B cell (primary cell): ENCODE measurements at regions not wholly inside any gene's neighbourhood (a gene's known extent, or its start where the extent isn't known, plus 50 kb on each side); places are given as distances from the start of the nearest gene placed in this dataset.

Experiments
- ATAC-seq: fragments of 200-7000 bp; cut with Tn5 transposase; one replicate; pipeline ENCODE4 v1.10.0; 2021; ENCODE audit warnings: low read depth, mild to moderate bottlenecking, moderate number of reproducible peaks, moderate library complexity
- CTCF ChIA-PET: fragments of 350-600 bp; sonication (Branson Sonifier 250); formaldehyde crosslinking; loops from one replicate; lab custom pipeline; 2021; ENCODE audit warnings: antibody characterized with exemption, inconsistent platforms; lab: Charles Lee
- POLR2A ChIA-PET: fragments of 350-600 bp; sonication (Branson Sonifier 250); formaldehyde crosslinking; loops from one replicate; lab custom pipeline; 2021; ENCODE audit warnings: antibody characterized with exemption; lab: Charles Lee
- DNase-seq: peaks from one replicate; pipeline ENCODE4 v3.0.0; 2013
- H2AFZ ChIP-seq: 2 replicates; pipeline ENCODE4 v1.6.1; 2012; ENCODE audit warnings: mild to moderate bottlenecking, low read depth, low read length; ENCODE audit not compliant: insufficient read depth, poor library complexity, severe bottlenecking
- H3K27ac ChIP-seq, 2 donors: 1 replicate in 1 of 2; 2 replicates in 1 of 2; pipeline ENCODE4 v1.5.1; 2012 to 2013; ENCODE audit warnings: low read length in 2 of 2, mild to moderate bottlenecking in 2 of 2, moderate library complexity in 1 of 2
- H3K27me3 ChIP-seq, 4 experiments: fragments of 200-600 bp in 1 of 4; sonication (generic) in 1 of 4; replicated peaks in 1 of 4; 1 replicate in 2 of 4; 2 replicates in 2 of 4; pipeline versions ENCODE4 v1.6.1 to v1.7.0; 2013 to 2016; ENCODE audit warnings: low read length in 3 of 4, mild to moderate bottlenecking in 2 of 4, mixed read lengths in 1 of 4, moderate library complexity in 1 of 4; ENCODE audit not compliant: insufficient read depth in 4 of 4, control insufficient read depth in 3 of 4; ENCODE audit errors: control extremely low read depth in 1 of 4
- H3K36me3 ChIP-seq, 2 experiments: replicated peaks in 1 of 2; 1 replicate in 1 of 2; 2 replicates in 1 of 2; pipeline versions ENCODE4 v1.6.1 to v1.7.1; 2013; ENCODE audit warnings: low read length in 1 of 2; ENCODE audit not compliant: insufficient read depth in 2 of 2, control insufficient read depth in 1 of 2; ENCODE audit errors: control extremely low read depth in 1 of 2, extremely low read depth in 1 of 2
- H3K4me1 ChIP-seq, 2 donors: fragments of 200-600 bp in 1 of 2; sonication (generic) in 1 of 2; 1 replicate in 1 of 2; 2 replicates in 1 of 2; pipeline versions ENCODE4 v1.5.1 to v1.6.1; 2013 to 2017; ENCODE audit warnings: low read length in 2 of 2; ENCODE audit not compliant: control insufficient read depth in 2 of 2, insufficient read depth in 2 of 2
- H3K4me2 ChIP-seq: replicated peaks from 2 replicates; pipeline ENCODE3; 2012; ENCODE audit warnings: mild to moderate bottlenecking, low read depth, low read length; ENCODE audit not compliant: poor library complexity, severe bottlenecking
- H3K4me3 ChIP-seq, 5 experiments: fragments of 200-600 bp in 1 of 5; sonication (generic) in 1 of 5; 1 replicate in 3 of 5; 2 replicates in 2 of 5; pipeline versions ENCODE4 v1.5.1 to v1.7.0; 2011 to 2016; ENCODE audit warnings: low read length in 4 of 5, mild to moderate bottlenecking in 4 of 5, low read depth in 2 of 5, control low read depth in 1 of 5, moderate library complexity in 1 of 5; ENCODE audit not compliant: insufficient read depth in 1 of 5; ENCODE audit errors: control extremely low read depth in 1 of 5, extremely low read depth in 1 of 5
- H3K79me2 ChIP-seq: fragments of 200-600 bp; sonication (generic); one replicate; pipeline ENCODE4 v1.6.0; 2016; ENCODE audit warnings: low read length; ENCODE audit not compliant: control insufficient read depth, insufficient read depth
- H3K9ac ChIP-seq: fragments of 200-600 bp; sonication (generic); 2 replicates; pipeline ENCODE4 v1.6.1; 2017; ENCODE audit warnings: mild to moderate bottlenecking, low read length, moderate library complexity
- H3K9me3 ChIP-seq, 3 donors: one replicate each; pipeline versions ENCODE4 v1.6.1 to v1.7.1; 2013; ENCODE audit warnings: low read length in 2 of 3; ENCODE audit not compliant: control insufficient read depth in 2 of 3, insufficient read depth in 1 of 3; ENCODE audit errors: control extremely low read depth in 1 of 3
- H4K20me1 ChIP-seq: 2 replicates; pipeline ENCODE4 v1.6.0; 2012; ENCODE audit warnings: mild to moderate bottlenecking, low read length; ENCODE audit not compliant: insufficient read depth, control insufficient read depth, poor library complexity, severe bottlenecking
- H3K27ac Mint-ChIP-seq: one replicate; pipeline ENCODE4 v1.8.0; 2021; ENCODE audit warnings: mixed read lengths
- H3K27me3 Mint-ChIP-seq: one replicate; pipeline ENCODE4 v1.8.0; 2021; ENCODE audit warnings: mixed read lengths
- H3K4me1 Mint-ChIP-seq: one replicate; pipeline ENCODE4 v1.8.0; 2021; ENCODE audit warnings: mixed read lengths
- H3K4me3 Mint-ChIP-seq: one replicate; pipeline ENCODE4 v1.8.0; 2021; ENCODE audit warnings: mixed read lengths
- H3K9me3 Mint-ChIP-seq: one replicate; pipeline ENCODE4 v1.8.0; 2022; ENCODE audit warnings: mixed read lengths; ENCODE audit not compliant: insufficient read depth
- CTCF ChIP-seq: fragments of 200-600 bp; IDR thresholded peaks from one replicate; pipeline ENCODE4 v1.8.0; 2022; ENCODE audit warnings: antibody characterized with exemption, mild to moderate bottlenecking
- EZH2 ChIP-seq: IDR thresholded peaks from 2 replicates; pipeline ENCODE4 v1.6.1; 2012; ENCODE audit warnings: borderline replicate concordance, low read depth, mild to moderate bottlenecking, moderate library complexity, low read length; ENCODE audit not compliant: insufficient read depth, poor library complexity, severe bottlenecking
- WGBS: methylation state at CpG from one replicate; pipeline ENCODE4 v1.1.5; 2013; ENCODE audit warnings: missing lambda C conversion rate; ENCODE audit not compliant: insufficient coverage; 5-methylcytosine and 5-hydroxymethylcytosine counted together
- intact Hi-C: fragments of 100-400 bp; cut with micrococcal nuclease; formaldehyde crosslinking; loops from one replicate; pipeline ENCODE4 v1.10.0; 2022

GRCh38 chr5:174166231-174167079, 120.9 kb downstream of the NSG2 start:
- no peak overlapping the region for H3K4me3 ChIP-seq
- H3K27me3 Mint-ChIP-seq, result peaks cover 6% of the 10 kb centered on the region
- H3K27me3 ChIP-seq, result no peaks in the 10 kb centered on the region
- H2AFZ ChIP-seq, result no peak overlapping the region
- TF ChIP-seq EZH2, result no peak
- TF ChIP-seq CTCF, result no peak
- peaks cover 8% of the 10 kb centered on the region for H3K9me3 Mint-ChIP-seq
- WGBS, result 86% methylated on average over 7 of the region's 10 CpGs
- ChIA-PET CTCF (interaction anchor here (0.6 kb wide), 1 partner anchor 27 kb away, joined by 3 read pairs; no protein-coding TSS in a partner anchor), POLR2A (no interaction called here)
- H3K9me3 ChIP-seq, result peaks cover 0 to 21% (median 3%) of the 10 kb centered on the region in 3 donors
- H3K9ac ChIP-seq, result no peak overlapping the region
- DNase-seq, result no peak
- H3K27ac ChIP-seq, result no peak overlapping the region
- no peak overlapping the region for H3K4me2 ChIP-seq
- H3K4me1 Mint-ChIP-seq, result no peaks in the 10 kb centered on the region
- no peaks in the 10 kb centered on the region for H4K20me1 ChIP-seq
- no peak for ATAC-seq
- H3K4me1 ChIP-seq, result no peaks in the 10 kb centered on the region
- intact Hi-C loops, result no loop called here
- no peaks in the 10 kb centered on the region for H3K79me2 ChIP-seq
- no peak overlapping the region for H3K4me3 Mint-ChIP-seq
- H3K36me3 ChIP-seq, result no peaks in the 10 kb centered on the region
- H3K27ac Mint-ChIP-seq, result no peak overlapping the region

- no peak overlapping the region for H2AFZ ChIP-seq
- H3K36me3 ChIP-seq, result no peaks in the 10 kb centered on the region
- H3K79me2 ChIP-seq, result no peaks in the 10 kb centered on the region
- no peak for TF ChIP-seq EZH2
- TF ChIP-seq CTCF, result no peak
- intact Hi-C loops, result no loop called here
- peaks cover 6% of the 10 kb centered on the region for H3K27me3 Mint-ChIP-seq
- peaks cover 8% of the 10 kb centered on the region for H3K9me3 Mint-ChIP-seq
- H3K27ac Mint-ChIP-seq, result no peak overlapping the region
- DNase-seq (no peak), ATAC-seq (no peak)
- no peaks in the 10 kb centered on the region for H4K20me1 ChIP-seq
- ChIA-PET POLR2A (no interaction called here), CTCF (no interaction called here)
- WGBS, result 88% methylated on average over 12 of the region's 16 CpGs
- H3K4me2 ChIP-seq, result no peak overlapping the region
- no peak overlapping the region for H3K4me3 ChIP-seq
- H3K9me3 ChIP-seq, result peaks cover 0 to 21% (median 3%) of the 10 kb centered on the region in 3 donors
- no peaks in the 10 kb centered on the region for H3K4me1 ChIP-seq
- H3K27ac ChIP-seq, result no peak overlapping the region
- H3K9ac ChIP-seq, result no peak overlapping the region
- no peaks in the 10 kb centered on the region for H3K27me3 ChIP-seq
- no peaks in the 10 kb centered on the region for H3K4me1 Mint-ChIP-seq
- H3K4me3 Mint-ChIP-seq, result no peak overlapping the region
Measured at GRCh38 chr5:174167080-174167910, 121.8 kb downstream of the NSG2 start.
